WTC11 (cell line): ENCODE measurements at regions not wholly inside any gene's neighbourhood (a gene's known extent, or its start where the extent isn't known, plus 50 kb on each side); places are given as distances from the start of the nearest gene placed in this dataset.

ENCODE experiments used
- ATF1 ChIP-seq: sonication (generic); formaldehyde crosslinking; IDR thresholded peaks from 2 replicates; pipeline ENCODE4 v1.8.1; 2023; ENCODE audit warnings: mild to moderate bottlenecking, moderate library complexity, missing genetic modification reagents
- FOXP1 ChIP-seq: sonication (generic); formaldehyde crosslinking; IDR thresholded peaks from 2 replicates; pipeline ENCODE4 v1.8.0; 2022; ENCODE audit warnings: missing genetic modification reagents, mild to moderate bottlenecking, moderate library complexity, borderline replicate concordance
- FOXP4 ChIP-seq: sonication (generic); formaldehyde crosslinking; IDR thresholded peaks from 2 replicates; pipeline ENCODE4 v1.8.0; 2022; ENCODE audit warnings: mild to moderate bottlenecking, missing genetic modification reagents
- USF1 ChIP-seq: sonication (generic); formaldehyde crosslinking; IDR thresholded peaks from 2 replicates; pipeline ENCODE4 v1.8.0; 2022; ENCODE audit warnings: mild to moderate bottlenecking, missing genetic modification reagents
- ZNF416 ChIP-seq: fragments of 250-450 bp; sonication (Bioruptor Pico); IDR thresholded peaks from 2 replicates; pipeline ENCODE4 v1.9.0; 2021; ENCODE audit warnings: mild to moderate bottlenecking, inconsistent platforms
- TF ChIP-seq, protein P1 (sequence below): fragments of 200-600 bp; IDR thresholded peaks from 2 replicates; pipeline ENCODE4 v1.8.0; 2022; ENCODE audit warnings: antibody characterized with exemption

- TF ChIP-seq FOXP4 (CRISPR knock-in tag) (no peak), USF1 (CRISPR knock-in tag) (no peak), ZNF416 (CRISPR knock-in tag) (no peak), ATF1 (no peak), FOXP1 (CRISPR knock-in tag) (no peak)
- TF ChIP-seq, protein P1, sequence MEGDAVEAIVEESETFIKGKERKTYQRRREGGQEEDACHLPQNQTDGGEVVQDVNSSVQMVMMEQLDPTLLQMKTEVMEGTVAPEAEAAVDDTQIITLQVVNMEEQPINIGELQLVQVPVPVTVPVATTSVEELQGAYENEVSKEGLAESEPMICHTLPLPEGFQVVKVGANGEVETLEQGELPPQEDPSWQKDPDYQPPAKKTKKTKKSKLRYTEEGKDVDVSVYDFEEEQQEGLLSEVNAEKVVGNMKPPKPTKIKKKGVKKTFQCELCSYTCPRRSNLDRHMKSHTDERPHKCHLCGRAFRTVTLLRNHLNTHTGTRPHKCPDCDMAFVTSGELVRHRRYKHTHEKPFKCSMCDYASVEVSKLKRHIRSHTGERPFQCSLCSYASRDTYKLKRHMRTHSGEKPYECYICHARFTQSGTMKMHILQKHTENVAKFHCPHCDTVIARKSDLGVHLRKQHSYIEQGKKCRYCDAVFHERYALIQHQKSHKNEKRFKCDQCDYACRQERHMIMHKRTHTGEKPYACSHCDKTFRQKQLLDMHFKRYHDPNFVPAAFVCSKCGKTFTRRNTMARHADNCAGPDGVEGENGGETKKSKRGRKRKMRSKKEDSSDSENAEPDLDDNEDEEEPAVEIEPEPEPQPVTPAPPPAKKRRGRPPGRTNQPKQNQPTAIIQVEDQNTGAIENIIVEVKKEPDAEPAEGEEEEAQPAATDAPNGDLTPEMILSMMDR: no peak
Observed at GRCh38 chr6:90403489-90404381, 107.1 kb upstream of the BACH2 start.
